22Rv1 (cell line): ENCODE measurements at regions not wholly inside any gene's neighbourhood (a gene's known extent, or its start where the extent isn't known, plus 50 kb on each side); places are given as distances from the start of the nearest gene placed in this dataset.

Experiments
- H3K27ac ChIP-seq: fragments of 450-650 bp; 2 replicates; pipeline ENCODE4 v1.5.1; 2017
- ZFX ChIP-seq: fragments of 450-650 bp; IDR thresholded peaks from 2 replicates; pipeline ENCODE4 v1.6.1; 2017; ENCODE audit warnings: antibody characterized with exemption, borderline replicate concordance
- TF ChIP-seq, protein P1 (sequence below): fragments of 450-650 bp; IDR thresholded peaks from 2 replicates; pipeline ENCODE4 v1.5.1; 2017; ENCODE audit warnings: mild to moderate bottlenecking

- TF ChIP-seq, protein P1, sequence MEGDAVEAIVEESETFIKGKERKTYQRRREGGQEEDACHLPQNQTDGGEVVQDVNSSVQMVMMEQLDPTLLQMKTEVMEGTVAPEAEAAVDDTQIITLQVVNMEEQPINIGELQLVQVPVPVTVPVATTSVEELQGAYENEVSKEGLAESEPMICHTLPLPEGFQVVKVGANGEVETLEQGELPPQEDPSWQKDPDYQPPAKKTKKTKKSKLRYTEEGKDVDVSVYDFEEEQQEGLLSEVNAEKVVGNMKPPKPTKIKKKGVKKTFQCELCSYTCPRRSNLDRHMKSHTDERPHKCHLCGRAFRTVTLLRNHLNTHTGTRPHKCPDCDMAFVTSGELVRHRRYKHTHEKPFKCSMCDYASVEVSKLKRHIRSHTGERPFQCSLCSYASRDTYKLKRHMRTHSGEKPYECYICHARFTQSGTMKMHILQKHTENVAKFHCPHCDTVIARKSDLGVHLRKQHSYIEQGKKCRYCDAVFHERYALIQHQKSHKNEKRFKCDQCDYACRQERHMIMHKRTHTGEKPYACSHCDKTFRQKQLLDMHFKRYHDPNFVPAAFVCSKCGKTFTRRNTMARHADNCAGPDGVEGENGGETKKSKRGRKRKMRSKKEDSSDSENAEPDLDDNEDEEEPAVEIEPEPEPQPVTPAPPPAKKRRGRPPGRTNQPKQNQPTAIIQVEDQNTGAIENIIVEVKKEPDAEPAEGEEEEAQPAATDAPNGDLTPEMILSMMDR = no peak
- no peak for TF ChIP-seq ZFX
- H3K27ac ChIP-seq = no peak overlapping the region
These were observed 51.2 kb upstream of the INHBA start for GRCh38 chr7:41754046-41754445.
